Dedifferentiated amniotic fluid mesenchymal stem cell (primary cell): ENCODE measurements at regions not wholly inside any gene's neighbourhood (a gene's known extent, or its start where the extent isn't known, plus 50 kb on each side); places are given as distances from the start of the nearest gene placed in this dataset.
A peak's percentile ranks its signal among the peaks of the same experiment; 100 is the strongest.
"Not testable (repeated sequence)": the region's sequence is repeated elsewhere in the genome, so short reads cannot be mapped to it uniquely, and the experiment has no call there.

ENCODE experiments used
- DNase-seq: peaks from one replicate; pipeline ENCODE4 v3.0.0-alpha.2; 2016; ENCODE audit errors: extremely low spot score

GRCh38 chrX:63581906-63582305 lies 203.1 kb downstream of the ARHGEF9 start:
- no peak for DNase-seq

- no peak for DNase-seq
Observed at GRCh38 chrX:63581398-63581797, 203.6 kb downstream of the ARHGEF9 start.

- no peak for DNase-seq
Observed at GRCh38 chrX:63576533-63576932, 208.5 kb downstream of the ARHGEF9 start.

- DNase-seq, result not testable (repeated sequence)
Observed at GRCh38 chrX:63575700-63576099, 209.3 kb downstream of the ARHGEF9 start.

GRCh38 chrX:63566856-63567255 lies 215.7 kb upstream of the SPIN4 start:
- no peak for DNase-seq

- DNase-seq, result no peak
Observed at GRCh38 chrX:63561425-63561824, 210.3 kb upstream of the SPIN4 start.

- DNase-seq, result peak; percentile 69
Observed at GRCh38 chrX:63560601-63561218, 209.6 kb upstream of the SPIN4 start.

- DNase-seq, result no peak
Observed at GRCh38 chrX:63551856-63552255, 200.7 kb upstream of the SPIN4 start.

GRCh38 chrX:63530654-63531053 lies 179.5 kb upstream of the SPIN4 start:
- DNase-seq, result no peak

GRCh38 chrX:63529961-63530360 lies 178.8 kb upstream of the SPIN4 start:
- no peak for DNase-seq

GRCh38 chrX:63526863-63527262 lies 175.7 kb upstream of the SPIN4 start:
- DNase-seq, result no peak

GRCh38 chrX:63525491-63525890 lies 174.4 kb upstream of the SPIN4 start:
- no peak for DNase-seq

- DNase-seq, result not testable (repeated sequence)
Observed at GRCh38 chrX:63519368-63519767, 168.2 kb upstream of the SPIN4 start.

- DNase-seq, result no peak
Observed at GRCh38 chrX:63514569-63515080, 163.5 kb upstream of the SPIN4 start.

- peak; percentile 75 for DNase-seq
Observed at GRCh38 chrX:63513825-63514568, 162.9 kb upstream of the SPIN4 start.

GRCh38 chrX:63511361-63511760 lies 160.2 kb upstream of the SPIN4 start:
- no peak for DNase-seq

- DNase-seq, result no peak
Observed at GRCh38 chrX:63508668-63509067, 157.5 kb upstream of the SPIN4 start.

- no peak for DNase-seq
Observed at GRCh38 chrX:63506320-63506719, 155.2 kb upstream of the SPIN4 start.

GRCh38 chrX:63503541-63503940 lies 152.4 kb upstream of the SPIN4 start:
- peak; percentile 15 for DNase-seq

GRCh38 chrX:63488546-63489373 lies 137.6 kb upstream of the SPIN4 start:
- no peak for DNase-seq

- DNase-seq, result no peak
Observed at GRCh38 chrX:63475200-63475599, 124.1 kb upstream of the SPIN4 start.

GRCh38 chrX:63471004-63471403 lies 119.9 kb upstream of the SPIN4 start:
- no peak for DNase-seq
